Mesendoderm (in vitro differentiated cells): ENCODE measurements at regions not wholly inside any gene's neighbourhood (a gene's known extent, or its start where the extent isn't known, plus 50 kb on each side); places are given as distances from the start of the nearest gene placed in this dataset.

Experiments
- DNase-seq: peaks from one replicate; pipeline ENCODE4 v3.0.0; 2013
- H2AK5ac ChIP-seq: 2 replicates; pipeline ENCODE4 v1.6.1; 2013; ENCODE audit warnings: low read length, inconsistent platforms
- H2BK120ac ChIP-seq: 2 replicates; pipeline ENCODE4 v1.6.1; 2013; ENCODE audit warnings: low read depth, mild to moderate bottlenecking, low read length, moderate library complexity, mixed read lengths
- H2BK15ac ChIP-seq: replicated peaks from 2 replicates; pipeline ENCODE4 v1.6.1; 2013; ENCODE audit warnings: low read depth, mild to moderate bottlenecking, moderate library complexity
- H2BK5ac ChIP-seq: 2 replicates; pipeline ENCODE4 v1.6.1; 2013; ENCODE audit warnings: low read length, inconsistent platforms
- H3K18ac ChIP-seq: 2 replicates; pipeline ENCODE4 v1.6.1; 2013; ENCODE audit warnings: mild to moderate bottlenecking, low read length, mixed read lengths
- H3K23ac ChIP-seq: one replicate; pipeline ENCODE4 v1.6.1; 2013; ENCODE audit warnings: low read length
- H3K27ac ChIP-seq: 2 replicates; pipeline ENCODE4 v1.5.1; 2013; ENCODE audit warnings: low read depth, mild to moderate bottlenecking, inconsistent platforms, low read length, moderate library complexity
- H3K27me3 ChIP-seq: 2 replicates; pipeline ENCODE4 v1.6.1; 2013; ENCODE audit warnings: low read length, control low read depth, mild to moderate bottlenecking, inconsistent platforms; ENCODE audit not compliant: insufficient read depth, poor library complexity
- H3K36me3 ChIP-seq: 2 replicates; pipeline ENCODE4 v1.6.1; 2013; ENCODE audit warnings: low read length, inconsistent platforms; ENCODE audit not compliant: control insufficient read depth, insufficient read depth
- H3K4ac ChIP-seq: one replicate; pipeline ENCODE4 v1.6.1; 2013; ENCODE audit warnings: low read depth, mild to moderate bottlenecking, low read length, moderate library complexity
- H3K4me1 ChIP-seq: 2 replicates; pipeline ENCODE4 v1.6.1; 2013; ENCODE audit warnings: low read depth, low read length, inconsistent platforms; ENCODE audit not compliant: control insufficient read depth
- H3K4me2 ChIP-seq: 2 replicates; pipeline ENCODE4 v1.6.1; 2013; ENCODE audit warnings: low read length
- H3K4me3 ChIP-seq: 2 replicates; pipeline ENCODE4 v1.5.1; 2013; ENCODE audit warnings: mild to moderate bottlenecking, low read length
- H3K56ac ChIP-seq: one replicate; pipeline ENCODE4 v1.6.1; 2013; ENCODE audit warnings: low read length
- H3K79me1 ChIP-seq: 2 replicates; pipeline ENCODE4 v1.6.1; 2013; ENCODE audit warnings: low read length, inconsistent platforms
- H3K79me2 ChIP-seq: 2 replicates; pipeline ENCODE4 v1.6.1; 2013; ENCODE audit warnings: mild to moderate bottlenecking, low read length; ENCODE audit not compliant: control insufficient read depth, insufficient read depth
- H3K9ac ChIP-seq: 2 replicates; pipeline ENCODE4 v1.6.1; 2013; ENCODE audit warnings: low read length, inconsistent platforms
- H4K5ac ChIP-seq: one replicate; pipeline ENCODE4 v1.6.1; 2013; ENCODE audit warnings: low read length
- H4K8ac ChIP-seq: one replicate; pipeline ENCODE4 v1.6.1; 2013; ENCODE audit warnings: low read depth, mild to moderate bottlenecking, control low read depth, low read length, moderate library complexity
- WGBS: extraction: QIAGEN DNeasy Blood & Tissue Kit; methylation state at CpG from one replicate; pipeline ENCODE4 v1.1.7; 2013; ENCODE audit warnings: low lambda C conversion rate, missing lambda C conversion rate; ENCODE audit not compliant: insufficient coverage; ENCODE audit errors: extremely low coverage; 5-methylcytosine and 5-hydroxymethylcytosine counted together

GRCh38 chr12:93964936-93965335 is 183.4 kb upstream of the PLXNC1 start:
- Histone ChIP-seq H3K18ac (no peak overlapping the region), H3K23ac (no peak overlapping the region), H3K56ac (no peak overlapping the region), H2BK5ac (no peak overlapping the region), H2AK5ac (no peak overlapping the region), H4K5ac (no peak overlapping the region), H3K4me3 (no peak overlapping the region), H4K8ac (no peak overlapping the region), H3K79me1 (no peaks in the 10 kb centered on the region), H3K4me1 (no peaks in the 10 kb centered on the region), H2BK120ac (no peak overlapping the region), H3K9ac (no peak overlapping the region), H3K27me3 (no peaks in the 10 kb centered on the region), H2BK15ac (no peak overlapping the region), H3K4ac (no peak overlapping the region), H3K36me3 (no peaks in the 10 kb centered on the region), H3K27ac (no peak overlapping the region), H3K4me2 (no peak overlapping the region), H3K79me2 (no peaks in the 10 kb centered on the region)
- no CpG with 5 or more reads among the region's 4 CpGs for WGBS
- no peak for DNase-seq

- Histone ChIP-seq H3K79me2 (no peaks in the 10 kb centered on the region), H2BK120ac (no peak overlapping the region), H3K4ac (no peak overlapping the region), H3K23ac (no peak overlapping the region), H3K56ac (no peak overlapping the region), H4K5ac (no peak overlapping the region), H3K4me2 (no peak overlapping the region), H2BK15ac (no peak overlapping the region), H3K4me3 (no peak overlapping the region), H3K9ac (no peak overlapping the region), H3K36me3 (no peaks in the 10 kb centered on the region), H3K27ac (no peak overlapping the region), H2BK5ac (no peak overlapping the region), H2AK5ac (no peak overlapping the region), H3K4me1 (no peaks in the 10 kb centered on the region), H3K79me1 (no peaks in the 10 kb centered on the region), H3K27me3 (no peaks in the 10 kb centered on the region), H3K18ac (no peak overlapping the region), H4K8ac (no peak overlapping the region)
- 100% methylated on average over 1 of the region's 1 CpG for WGBS
- no peak for DNase-seq
Measured at GRCh38 chr12:93966516-93967133, 181.8 kb upstream of the PLXNC1 start.

DNA sequence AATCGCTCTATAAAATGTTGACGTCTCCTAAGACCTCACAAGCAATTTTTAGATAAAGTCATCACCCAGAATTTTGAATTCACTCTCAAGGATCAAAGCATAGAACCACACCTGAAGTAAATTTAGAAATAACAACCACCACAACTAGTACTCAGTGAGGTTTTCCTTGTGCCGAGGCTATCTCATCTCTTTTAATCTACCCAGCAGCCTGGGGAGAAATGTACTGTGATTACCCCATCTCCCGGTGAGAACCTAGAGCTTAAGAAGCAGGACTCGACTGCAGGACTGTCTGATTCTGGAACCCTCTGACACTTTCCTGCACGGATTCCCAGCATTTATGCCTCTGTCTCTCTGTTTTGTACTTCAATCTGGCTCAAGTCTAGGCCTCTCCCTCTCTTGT is 180.9 kb upstream of the PLXNC1 start:
- Histone ChIP-seq H3K4ac (no peak overlapping the region), H2BK120ac (no peak overlapping the region), H3K27ac (no peak overlapping the region), H3K79me1 (no peaks in the 10 kb centered on the region), H3K4me2 (no peak overlapping the region), H3K4me1 (no peaks in the 10 kb centered on the region), H3K36me3 (no peaks in the 10 kb centered on the region), H3K23ac (no peak overlapping the region), H2BK5ac (no peak overlapping the region), H3K18ac (no peak overlapping the region), H4K8ac (no peak overlapping the region), H3K4me3 (no peak overlapping the region), H3K79me2 (no peaks in the 10 kb centered on the region), H3K9ac (no peak overlapping the region), H4K5ac (no peak overlapping the region), H2AK5ac (no peak overlapping the region), H3K27me3 (no peaks in the 10 kb centered on the region), H2BK15ac (no peak overlapping the region), H3K56ac (no peak overlapping the region)
- no peak for DNase-seq
- WGBS: no CpG with 5 or more reads among the region's 6 CpGs

DNA sequence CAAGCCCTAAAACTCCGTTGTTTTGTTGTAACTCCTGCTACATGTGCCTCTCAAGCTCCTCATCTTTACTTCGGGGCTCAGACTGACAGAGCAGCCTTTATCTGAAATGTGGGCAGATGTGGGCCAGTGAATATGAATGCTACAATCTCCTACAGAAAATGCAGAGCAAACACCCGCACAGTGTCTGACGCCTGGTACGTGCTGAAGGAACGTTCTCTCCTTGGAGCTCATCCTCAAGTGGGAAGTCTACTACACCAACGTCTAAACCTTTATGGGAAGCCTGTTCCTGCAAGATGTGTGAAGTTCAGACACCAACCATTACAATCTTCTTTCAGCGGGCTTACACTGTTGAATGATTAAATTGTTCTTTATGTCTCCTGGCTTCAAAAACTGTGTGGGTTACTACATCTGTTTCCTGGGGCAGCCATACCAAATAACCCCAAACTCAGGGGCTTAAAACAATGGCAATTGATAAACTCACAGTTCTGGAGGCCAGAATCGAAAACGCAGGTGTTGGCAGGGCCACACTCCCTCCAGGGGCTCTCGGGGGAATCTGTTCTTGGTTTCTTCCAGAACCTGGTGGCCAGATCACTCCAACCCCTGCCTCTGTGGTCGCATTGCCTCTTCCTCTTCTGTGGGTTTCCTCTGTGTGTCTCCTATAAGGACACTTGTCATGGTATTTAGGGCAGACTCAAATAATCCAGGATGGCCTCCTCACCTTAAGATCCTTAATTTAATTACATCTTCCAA is 179.7 kb upstream of the PLXNC1 start:
- peaks cover 3% of the 10 kb centered on the region for H3K4me1 ChIP-seq
- no peak overlapping the region for H3K23ac ChIP-seq
- H2BK15ac ChIP-seq: no peak overlapping the region
- H4K5ac ChIP-seq: no peak overlapping the region
- H3K56ac ChIP-seq: no peak overlapping the region
- H3K27ac ChIP-seq: no peak overlapping the region
- no peaks in the 10 kb centered on the region for H3K36me3 ChIP-seq
- no peaks in the 10 kb centered on the region for H3K27me3 ChIP-seq
- no peak overlapping the region for H3K4ac ChIP-seq
- no peak overlapping the region for H3K18ac ChIP-seq
- no peak overlapping the region for H3K9ac ChIP-seq
- H3K79me2 ChIP-seq: no peaks in the 10 kb centered on the region
- H2AK5ac ChIP-seq: no peak overlapping the region
- WGBS: no CpG with 5 or more reads among the region's 12 CpGs
- no peak overlapping the region for H2BK120ac ChIP-seq
- no peak for DNase-seq
- H3K4me2 ChIP-seq: no peak overlapping the region
- no peaks in the 10 kb centered on the region for H3K79me1 ChIP-seq
- no peak overlapping the region for H3K4me3 ChIP-seq
- no peak overlapping the region for H2BK5ac ChIP-seq
- no peak overlapping the region for H4K8ac ChIP-seq

GRCh38 chr12:93970900-93971688 is 177.3 kb upstream of the PLXNC1 start:
- Histone ChIP-seq H3K56ac (no peak overlapping the region), H3K23ac (no peak overlapping the region), H3K4me1 (peaks cover 3% of the 10 kb centered on the region), H3K79me2 (no peaks in the 10 kb centered on the region), H3K9ac (no peak overlapping the region), H3K27ac (no peak overlapping the region), H3K4me3 (no peak overlapping the region), H4K5ac (no peak overlapping the region), H3K79me1 (no peaks in the 10 kb centered on the region), H4K8ac (no peak overlapping the region), H3K4me2 (no peak overlapping the region), H2BK15ac (no peak overlapping the region), H3K27me3 (no peaks in the 10 kb centered on the region), H3K18ac (no peak overlapping the region), H2BK120ac (no peak overlapping the region), H2BK5ac (no peak overlapping the region), H3K4ac (no peak overlapping the region), H2AK5ac (no peak overlapping the region), H3K36me3 (no peaks in the 10 kb centered on the region)
- WGBS: no CpG with 5 or more reads among the region's 10 CpGs
- DNase-seq: no peak
